CD4-positive, alpha-beta T cell treated with Interleukin-15 for 1 hour (primary cell): ENCODE measurements at regions not wholly inside any gene's neighbourhood (a gene's known extent, or its start where the extent isn't known, plus 50 kb on each side); places are given as distances from the start of the nearest gene placed in this dataset.

Experiments
- DNase-seq: peaks from one replicate; pipeline ENCODE4 v3.0.0-alpha.2; 2020

DNA sequence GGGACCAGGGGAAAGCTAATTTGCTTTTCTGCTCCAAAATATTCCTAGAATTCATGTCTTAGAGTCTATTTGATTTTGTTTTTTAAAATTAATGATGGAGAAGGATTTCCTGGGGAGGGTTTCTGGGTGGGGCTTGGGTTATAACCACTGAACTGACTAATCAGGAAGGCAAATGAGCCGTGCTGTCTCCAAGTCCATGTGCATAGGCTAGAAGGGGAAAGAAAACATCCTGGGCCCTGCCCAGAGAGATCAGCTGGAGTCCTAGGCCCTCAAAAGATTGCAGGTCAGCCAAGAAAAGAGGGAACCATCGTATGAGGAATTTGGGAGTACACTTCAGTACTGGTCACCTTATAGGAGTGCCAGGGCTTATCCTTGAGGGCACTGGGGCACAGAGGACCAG is 480.2 kb upstream of the CELF4 start:
- no peak for DNase-seq

DNA sequence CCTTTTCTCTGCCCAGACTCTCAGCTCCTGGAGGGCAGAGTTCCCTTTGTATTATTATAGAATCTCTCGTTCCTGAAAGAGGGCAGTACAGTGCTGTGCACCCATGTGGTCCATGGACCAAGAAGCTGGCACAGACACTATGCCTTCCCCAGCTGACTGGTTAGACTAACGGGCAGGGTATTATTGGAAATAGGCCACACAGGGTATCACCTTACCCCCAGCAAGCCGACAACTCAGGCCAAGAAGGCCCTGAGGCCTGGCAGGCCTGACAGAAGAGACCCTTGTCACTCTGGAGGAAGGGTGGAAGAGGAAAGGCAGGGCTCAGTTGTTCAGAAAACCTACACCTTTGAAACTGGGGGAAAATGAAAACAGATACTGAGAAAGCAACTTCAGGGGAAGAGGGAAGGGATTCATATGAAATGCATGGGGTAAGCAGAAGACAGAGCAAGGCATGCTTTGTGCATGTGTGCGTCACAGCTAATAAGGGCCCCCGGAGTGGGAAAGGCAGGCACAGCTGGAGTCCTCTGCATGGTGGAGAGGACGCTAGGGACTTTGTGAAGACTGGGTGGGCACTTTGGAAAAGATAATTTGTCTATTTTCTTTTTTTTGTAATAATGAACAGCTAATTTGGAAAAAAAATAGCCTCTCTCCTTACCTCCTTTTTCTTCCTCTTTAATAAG is 476.8 kb upstream of the CELF4 start:
- DNase-seq = no peak

DNA sequence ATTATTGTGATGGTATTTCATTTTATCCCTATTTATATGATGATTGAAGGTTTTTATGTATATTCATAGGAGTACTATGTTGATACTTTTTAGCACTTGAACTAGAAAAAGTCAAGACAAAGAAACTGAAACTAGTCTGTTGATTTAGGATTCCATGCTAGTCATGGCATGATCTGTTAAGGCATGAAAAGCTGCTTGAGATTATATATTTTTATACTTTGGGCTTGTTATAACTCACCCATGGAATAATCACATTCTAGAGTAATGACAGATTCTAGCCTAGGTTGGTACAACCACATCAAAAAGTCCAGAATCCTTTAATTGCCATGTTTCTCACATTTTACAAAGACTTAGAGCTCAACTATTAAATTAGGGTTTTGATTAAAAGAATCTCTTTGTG is 472.6 kb upstream of the CELF4 start:
- no peak for DNase-seq

DNA sequence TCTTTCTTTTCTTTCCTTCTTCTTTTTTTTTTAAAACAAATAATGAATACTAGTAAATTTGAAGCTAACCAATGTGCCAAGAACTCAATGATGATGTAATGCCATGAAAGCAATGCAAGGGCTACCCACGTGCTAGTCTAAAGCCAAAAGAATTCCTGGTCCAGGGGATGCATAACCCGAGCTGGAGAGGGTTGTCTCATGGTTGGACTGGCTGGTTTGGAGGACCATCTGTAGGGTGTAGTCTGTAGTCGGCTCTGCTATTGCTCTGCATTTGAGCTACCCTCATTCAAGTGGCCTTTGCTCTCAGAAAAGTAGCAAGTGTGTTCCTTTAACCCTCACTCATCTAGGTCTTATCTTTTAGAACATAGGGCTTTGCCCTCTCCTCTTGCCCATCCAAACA is 469.6 kb upstream of the CELF4 start:
- no peak for DNase-seq

DNA sequence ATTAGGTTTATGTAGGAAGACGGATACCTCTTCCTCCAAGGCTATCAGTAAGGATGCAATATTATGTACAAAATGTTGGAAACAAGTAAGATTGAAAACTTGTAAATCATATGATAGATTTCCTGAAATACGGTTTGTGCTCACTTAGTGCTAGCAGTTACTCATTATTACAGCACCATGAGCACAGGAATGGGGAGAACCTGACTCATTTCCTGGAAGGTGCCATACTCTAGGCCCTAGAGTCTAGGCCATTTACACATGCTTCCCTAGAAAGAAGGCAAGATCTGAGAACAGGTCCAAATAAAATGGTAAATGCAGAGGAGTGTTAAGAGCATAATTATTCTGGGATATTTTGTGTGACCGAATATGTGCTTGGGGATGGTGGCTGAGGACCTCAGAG is 467.7 kb upstream of the CELF4 start:
- no peak for DNase-seq

DNA sequence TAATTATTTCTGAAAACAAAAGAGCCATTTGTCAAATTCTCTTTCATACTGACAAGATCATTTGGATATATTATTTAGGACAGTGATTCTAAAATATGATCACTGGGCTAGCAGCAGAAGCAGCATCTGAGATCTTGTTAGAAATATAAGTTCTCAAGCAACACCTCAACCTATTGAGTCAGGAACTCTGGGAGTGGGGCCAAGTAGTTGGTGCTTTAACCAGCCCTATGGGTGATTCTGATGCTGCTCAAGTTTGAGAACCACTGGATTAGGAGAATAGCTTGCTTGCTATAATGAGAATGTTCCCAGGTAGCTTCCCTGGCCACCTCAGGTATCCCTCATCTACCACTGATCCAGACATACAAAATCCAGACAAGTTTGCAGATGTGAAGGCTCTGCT is 466.9 kb upstream of the CELF4 start:
- no peak for DNase-seq

DNA sequence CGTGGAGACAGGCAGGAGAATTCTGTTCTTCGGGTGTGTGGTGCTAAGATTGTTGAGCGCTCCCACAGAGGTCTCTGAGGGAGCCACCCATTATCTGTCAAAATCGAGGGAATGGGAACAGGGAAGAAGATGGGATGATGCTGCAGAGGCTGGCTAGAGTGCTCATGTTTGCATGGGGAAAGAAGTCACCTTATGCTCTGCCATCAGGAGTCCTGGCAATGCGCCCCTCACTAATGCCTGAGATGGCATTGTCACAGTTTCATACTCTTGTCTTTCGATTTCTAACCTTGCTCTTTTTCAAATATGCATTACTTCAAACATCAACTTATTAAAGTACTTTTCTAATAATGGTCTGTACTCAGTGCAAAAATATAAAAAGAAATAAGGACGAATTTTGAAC is 463.3 kb upstream of the CELF4 start:
- DNase-seq = no peak

DNA sequence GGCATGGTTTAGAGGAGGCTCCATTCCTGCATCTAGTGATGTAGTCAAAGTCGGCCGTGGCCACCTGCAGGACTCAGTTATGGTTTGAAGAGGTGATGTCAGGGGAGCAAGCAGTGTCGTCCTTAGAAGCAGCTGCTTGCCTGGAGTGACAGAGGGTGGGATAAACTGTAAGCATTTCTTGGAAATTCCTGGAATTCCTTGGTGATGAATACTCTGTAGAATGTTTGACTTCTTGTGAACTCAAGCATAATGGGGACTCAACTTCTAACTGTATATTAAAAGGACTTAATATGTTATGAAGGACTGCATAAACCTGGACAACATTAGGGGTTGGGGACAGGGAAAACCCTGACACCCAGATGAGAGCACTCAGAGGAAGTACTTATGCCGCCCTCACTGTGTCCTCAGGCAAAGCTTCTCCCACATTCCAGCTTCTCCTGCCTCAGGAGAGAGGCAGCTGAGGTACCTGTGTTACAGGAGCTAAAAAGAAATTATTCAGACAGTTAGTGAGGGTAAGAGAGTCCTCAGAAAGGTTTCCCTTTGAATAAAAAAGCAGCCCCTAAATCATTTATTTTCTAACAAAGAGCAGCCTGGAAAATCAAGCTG is 459.9 kb upstream of the CELF4 start:
- DNase-seq = no peak

DNA sequence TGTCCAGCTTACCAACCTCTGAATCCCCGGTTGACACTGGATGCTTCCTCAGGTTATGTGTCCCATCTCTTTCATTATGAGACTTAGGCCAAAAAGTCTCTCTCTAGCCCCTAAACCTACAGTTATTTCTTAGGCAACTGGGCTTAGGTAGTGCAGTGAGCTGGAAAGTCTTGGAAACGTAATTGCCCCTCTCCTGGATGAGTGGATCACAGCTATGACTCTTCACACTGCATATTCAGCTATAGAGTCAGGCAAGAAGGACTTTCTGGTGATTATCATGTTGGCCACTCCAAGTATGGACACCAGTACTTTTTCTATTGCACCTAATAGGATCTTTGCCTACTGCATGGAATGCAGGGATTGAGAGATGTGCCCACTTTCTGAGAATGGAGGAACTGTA is 458.3 kb upstream of the CELF4 start:
- DNase-seq = no peak

DNA sequence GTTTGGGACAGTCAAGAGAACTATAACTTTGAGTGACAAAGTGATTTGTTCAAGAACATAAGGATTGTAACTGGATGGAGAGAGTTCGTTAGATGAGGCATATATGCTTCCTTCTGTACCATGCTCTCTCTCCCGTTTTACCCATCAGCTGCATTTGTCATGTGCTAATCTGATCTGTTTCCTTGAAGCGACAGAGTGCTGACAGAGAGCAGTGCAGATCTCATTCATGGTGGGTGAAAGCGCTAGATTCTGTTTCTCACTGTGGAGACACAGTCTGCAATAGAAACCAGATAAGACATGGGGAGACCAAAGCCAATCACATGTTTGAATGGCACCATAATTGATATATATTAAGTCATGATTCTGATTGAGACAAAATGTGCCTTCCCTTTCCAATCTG is 456.6 kb upstream of the CELF4 start:
- DNase-seq = no peak

DNA sequence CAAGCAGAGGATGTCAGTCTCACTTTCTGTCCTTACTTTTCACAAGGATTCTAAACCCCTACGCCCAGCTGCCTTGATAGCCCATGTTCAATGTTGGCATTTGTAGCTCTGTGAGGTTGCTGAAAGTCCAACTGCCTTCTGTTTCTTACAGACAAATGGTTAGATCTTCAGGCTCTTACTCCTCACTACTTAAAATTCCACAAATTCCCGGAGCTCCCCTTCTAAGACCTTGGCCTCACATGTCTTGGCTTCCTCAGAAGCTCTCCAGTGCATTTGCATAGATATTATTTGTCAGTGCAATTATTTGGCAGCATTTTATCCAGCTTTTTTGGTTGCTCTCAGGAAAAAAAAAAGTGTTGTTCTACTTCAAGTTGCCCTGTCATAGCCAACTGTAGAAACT is 453.7 kb upstream of the CELF4 start:
- DNase-seq = no peak

DNA sequence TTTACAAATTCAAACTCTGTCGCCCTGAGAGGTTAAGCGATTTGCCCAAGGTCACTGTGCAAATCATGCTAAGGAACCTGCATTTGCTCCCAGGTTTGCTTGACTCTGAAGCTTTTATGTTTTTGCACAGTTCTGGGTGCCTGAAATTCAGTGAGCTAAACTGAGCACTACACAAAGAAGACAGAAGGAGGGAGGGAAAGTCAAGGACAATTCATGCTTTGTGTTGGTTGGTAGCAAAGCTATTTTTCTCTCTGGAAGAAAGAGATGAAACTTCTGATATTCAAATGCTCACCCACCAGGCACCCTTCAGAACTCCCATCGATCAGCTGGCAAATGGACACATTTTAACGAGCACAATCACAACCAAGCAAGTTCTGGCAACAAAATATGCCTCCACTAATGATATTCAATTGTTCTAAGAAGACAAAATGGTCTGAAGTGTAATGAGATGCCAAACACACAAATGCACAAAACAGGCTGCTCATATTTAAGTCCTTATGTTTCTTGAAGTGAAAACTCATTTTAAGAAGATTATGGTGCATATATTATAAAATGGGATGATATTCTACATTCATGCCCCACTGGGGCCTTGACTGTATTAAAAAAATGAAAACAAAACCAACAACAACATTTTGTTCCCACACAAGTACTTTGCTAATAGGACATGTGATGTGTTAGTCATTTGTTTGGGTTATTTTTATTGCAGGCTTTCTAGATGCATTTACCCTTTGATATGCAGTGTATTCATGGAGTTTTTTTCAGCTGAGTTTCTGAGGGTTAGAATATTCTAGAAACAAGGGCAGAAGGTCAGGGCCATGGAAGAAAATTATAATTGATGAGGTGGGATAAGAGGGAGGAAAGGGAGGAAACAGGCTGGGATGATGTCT is 445.6 kb upstream of the CELF4 start:
- DNase-seq = no peak

DNA sequence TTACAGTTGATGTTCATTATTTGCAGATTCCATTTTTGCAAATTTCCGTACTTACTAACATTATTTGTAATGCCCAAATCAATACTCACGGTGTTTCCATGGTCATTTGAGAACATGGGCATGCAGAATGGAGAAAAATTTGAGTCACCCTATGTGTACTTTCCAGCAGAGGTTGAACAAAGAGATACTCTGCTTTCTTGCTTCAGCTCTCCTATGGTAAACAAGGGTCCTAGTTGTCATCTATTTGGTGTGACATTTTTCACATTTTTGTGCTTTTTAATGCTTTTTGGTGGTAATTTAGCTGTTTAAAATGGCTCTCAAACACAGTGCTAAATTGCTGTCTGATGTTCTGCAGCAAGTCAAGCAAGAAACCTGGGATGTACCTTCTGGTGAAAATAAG is 444.4 kb upstream of the CELF4 start:
- no peak for DNase-seq

DNA sequence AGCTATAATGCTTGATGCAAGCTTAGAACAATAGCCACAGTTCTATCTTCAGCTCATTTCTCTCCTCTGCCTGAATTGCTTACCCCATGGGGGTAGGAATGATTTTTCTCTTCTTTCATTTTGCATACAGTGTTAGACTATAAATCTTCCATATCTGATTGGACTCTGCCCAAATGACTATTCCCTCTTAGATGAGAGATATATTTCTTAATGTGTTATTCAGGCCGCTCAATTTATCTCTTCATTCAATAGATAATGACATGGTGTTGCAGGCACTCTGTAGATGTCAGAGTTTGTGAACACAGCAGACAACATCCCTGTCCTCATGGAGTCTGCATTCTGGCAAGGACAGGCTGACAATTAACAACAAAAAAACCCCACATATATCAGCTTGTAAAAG is 443.7 kb upstream of the CELF4 start:
- no peak for DNase-seq

DNA sequence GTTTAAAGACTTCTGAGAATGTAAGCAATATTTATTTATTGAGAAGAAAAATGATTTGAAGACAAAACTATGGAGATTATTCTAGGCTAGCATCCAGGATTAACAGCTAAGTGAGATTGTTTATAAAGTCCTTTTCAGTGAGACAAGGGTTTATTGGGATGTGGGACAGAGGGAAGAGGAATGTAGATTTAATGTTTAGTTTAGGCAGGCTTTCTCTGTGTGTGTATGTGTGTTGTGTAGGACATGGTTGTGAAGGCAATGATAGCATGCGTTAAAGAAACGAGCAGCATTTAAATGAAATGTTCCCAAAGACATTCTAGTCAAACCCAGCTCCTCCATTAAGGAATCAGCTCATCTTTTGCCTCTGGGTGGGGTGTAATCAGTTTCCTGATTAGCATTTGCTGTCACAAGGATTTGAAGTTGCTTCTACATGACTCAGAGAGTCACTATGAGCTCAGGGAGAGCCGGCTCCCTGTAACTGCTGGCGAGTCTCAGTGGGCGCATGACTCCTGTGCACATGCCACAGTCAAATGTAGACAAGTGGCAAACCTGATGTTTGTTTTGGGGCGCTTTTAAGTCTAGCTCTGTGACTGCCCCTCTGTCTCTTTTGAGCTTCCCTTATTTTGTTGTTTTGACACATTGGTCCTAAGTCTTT is 442.2 kb upstream of the CELF4 start:
- DNase-seq = no peak

DNA sequence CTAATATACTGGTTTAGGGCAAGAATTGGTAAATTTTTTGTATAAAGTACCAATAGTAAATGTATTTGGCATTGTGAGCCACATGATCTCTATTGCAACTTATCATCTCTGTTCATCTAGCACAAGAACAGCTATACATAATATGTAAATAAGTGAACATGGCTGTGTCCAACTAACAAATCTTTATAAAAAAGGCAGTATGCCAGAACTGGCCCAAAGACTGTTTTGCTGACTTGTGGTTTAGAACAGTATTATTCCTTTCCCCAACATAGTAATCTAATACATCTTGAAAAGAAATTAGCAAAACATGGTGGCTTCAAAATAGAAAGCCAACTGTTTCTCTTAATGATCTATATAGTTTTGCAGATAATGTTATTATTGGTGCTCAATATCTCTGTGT is 441.4 kb upstream of the CELF4 start:
- no peak for DNase-seq

DNA sequence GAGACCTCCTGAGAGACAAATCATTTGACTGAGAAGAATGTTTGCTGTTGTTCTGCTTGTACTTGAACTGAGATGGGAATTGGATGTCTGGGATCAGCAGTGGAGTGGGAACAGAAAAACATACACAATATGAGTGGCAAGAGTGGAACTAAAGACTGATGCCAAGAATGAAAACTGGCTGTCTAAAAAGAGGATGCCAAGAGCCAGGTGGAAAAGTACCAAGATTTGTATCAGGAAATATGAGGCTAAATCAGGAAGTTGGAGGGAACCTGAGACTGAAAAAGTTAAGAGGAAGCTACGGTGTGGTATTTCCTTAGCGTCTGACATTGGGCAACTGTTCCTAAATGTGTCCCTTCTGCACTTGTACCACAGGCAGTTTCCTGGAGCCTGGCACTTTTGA is 440.9 kb upstream of the CELF4 start:
- no peak for DNase-seq

DNA sequence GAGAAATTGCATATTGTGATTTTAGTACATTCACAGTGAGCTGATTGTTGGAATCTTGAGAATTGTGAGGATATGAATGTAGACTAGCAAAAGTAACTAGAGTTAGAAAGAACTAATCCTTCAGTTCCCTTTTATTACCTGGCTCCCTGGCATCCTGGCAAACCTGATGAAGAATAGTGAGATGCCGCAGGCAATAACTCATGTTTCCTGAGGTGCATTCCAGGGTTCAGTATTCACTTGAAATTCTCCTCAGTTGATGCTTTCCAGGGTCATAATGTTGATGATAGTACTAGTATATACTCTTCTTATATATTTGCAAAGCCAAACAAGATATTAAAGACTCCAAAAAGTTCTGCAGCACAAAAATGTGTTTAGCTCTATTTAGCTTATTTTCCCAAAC is 432.1 kb upstream of the CELF4 start:
- DNase-seq = no peak

DNA sequence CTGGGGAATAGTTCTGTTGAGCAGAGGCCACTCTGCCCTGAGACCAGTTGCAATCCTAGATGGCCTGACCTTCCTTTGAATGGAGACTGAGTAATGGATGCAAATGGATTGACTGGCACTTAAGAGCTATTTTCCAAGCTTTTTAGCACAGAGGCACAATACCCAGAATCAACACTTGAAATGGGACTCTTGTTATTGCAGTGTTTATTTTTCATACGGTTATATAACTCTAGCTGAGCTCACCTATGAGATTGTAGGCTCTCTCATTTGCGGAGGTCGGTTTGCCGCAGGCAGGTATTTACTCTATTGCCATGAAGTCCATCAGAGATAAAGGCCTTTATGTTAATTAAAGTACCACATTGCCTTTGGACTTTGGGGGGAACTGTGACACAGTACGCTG is 422.3 kb upstream of the CELF4 start:
- no peak for DNase-seq

DNA sequence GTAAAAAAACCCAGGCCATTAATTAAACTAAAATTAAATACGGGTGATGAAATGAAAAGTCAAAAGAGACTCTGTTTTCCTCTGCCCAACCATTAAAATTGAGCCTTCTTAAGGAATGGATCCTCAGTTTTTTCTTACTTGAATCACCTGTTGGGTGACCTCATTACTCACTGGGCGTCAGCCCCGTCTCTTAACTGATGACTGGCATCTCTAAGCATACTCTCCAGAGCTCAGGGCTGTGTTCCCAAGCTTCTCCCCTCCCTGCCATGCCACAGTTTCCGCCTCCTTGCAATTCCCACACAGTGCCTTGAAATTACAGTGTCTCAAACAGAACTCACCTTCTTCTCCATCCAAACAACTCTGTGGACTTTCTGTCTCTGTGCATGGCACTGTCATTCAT is 421.1 kb upstream of the CELF4 start:
- no peak for DNase-seq

DNA sequence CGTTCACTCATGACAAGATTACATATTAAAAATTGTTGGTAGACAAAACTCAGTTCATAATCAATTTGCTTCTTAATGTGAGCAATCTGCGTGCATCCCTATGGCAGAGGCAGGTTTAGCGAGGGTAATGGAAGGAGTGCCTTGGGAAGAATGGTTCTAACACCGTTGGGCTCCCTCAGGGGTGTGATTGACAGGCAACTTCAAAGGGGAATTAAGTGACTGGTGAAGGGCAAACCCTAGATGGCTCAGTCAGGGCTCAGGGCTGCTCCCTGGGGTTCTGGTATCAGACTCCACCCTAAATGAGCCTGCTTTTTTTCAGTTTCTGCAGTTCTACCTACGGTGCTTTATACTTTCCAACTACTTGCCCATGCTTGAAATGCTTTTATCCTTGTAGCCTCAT is 419.5 kb upstream of the CELF4 start:
- DNase-seq = no peak

DNA sequence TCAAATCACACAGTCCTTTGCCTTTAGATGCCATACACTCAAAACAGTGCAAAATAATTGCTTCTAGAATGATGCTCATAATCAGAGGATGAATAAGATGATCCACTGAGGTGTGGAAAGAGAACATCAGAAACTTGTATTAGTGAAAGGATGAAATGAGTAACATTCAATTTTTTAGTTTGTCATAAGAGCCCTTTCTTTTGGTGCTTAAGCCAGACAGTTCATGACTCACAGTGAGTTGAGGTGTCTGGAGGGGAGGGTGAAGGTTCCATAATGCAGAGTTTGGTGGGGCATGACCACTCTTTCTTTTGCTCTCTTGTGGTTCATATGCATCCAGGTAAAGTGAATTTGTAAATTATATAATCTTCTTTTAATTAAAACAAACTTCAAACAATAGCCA is 415.0 kb upstream of the CELF4 start:
- no peak for DNase-seq

DNA sequence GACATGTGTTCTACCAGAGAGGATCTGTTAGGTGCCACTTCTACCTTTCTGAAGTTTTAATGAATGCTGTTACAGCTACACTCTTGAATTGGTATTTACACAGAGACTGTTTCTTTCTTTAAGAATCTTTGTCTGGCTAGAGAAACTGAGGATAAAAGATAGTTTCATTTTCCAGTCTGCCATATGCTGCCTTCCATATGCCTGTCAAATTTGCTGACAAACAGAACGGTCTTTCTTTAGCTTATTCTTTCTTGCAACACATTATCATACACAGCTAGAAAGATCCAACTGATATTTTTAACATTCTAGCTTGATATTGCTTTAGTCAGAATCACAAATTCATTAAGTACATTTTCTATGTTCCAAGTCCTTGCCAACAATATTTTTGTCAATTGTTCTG is 409.8 kb upstream of the CELF4 start:
- no peak for DNase-seq

DNA sequence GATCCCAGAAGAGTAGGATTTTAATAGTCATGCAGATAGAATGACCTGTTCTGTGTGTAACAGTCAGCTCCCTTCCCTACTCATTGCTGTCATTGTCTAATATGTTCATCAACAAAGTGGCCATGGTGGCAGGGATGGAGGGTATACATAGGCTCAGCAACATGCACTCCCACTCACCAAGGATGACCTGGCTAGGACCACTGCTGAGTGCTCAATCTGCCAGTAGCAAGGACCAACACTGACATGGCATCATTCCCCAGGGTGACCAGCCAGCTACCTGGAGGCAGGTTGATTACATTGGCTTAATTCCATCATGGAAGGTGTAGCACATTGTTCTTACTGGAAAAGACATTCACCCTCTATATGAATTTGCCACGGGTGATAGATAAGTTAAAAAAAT is 401.7 kb upstream of the CELF4 start:
- DNase-seq = no peak
